HG03469 (cell line): ENCODE measurements at regions not wholly inside any gene's neighbourhood (a gene's known extent, or its start where the extent isn't known, plus 50 kb on each side); places are given as distances from the start of the nearest gene placed in this dataset.

Source experiments
- ATAC-seq: cut with Tn5 transposase; IDR thresholded peaks from one replicate; pipeline ENCODE4 v1.9.1; 2021; ENCODE audit warnings: mild to moderate bottlenecking, moderate library complexity, moderate number of reproducible peaks; ENCODE audit not compliant: unreplicated experiment

- ATAC-seq, result no peak
Measured at GRCh38 chr14:34354556-34354955, 107.5 kb downstream of the SPTSSA start.

DNA sequence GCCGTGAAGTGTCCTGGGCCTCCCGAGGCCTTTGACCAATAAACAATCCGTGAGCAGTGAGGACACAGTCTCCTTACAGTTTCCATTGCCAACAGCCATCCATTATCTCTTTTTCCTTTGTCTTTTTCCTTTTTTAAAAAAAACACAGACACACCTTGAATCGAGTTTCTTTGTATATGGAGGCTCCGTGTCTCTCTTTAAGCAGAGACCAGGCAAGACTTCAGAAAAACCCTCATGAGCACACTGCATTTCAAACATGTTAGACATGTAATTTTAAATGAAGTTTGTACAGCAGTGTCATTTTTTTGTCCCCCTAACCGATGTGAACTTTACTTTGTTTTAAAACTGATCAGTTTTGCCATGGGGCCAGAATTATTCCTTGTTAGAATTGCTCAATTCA lies 111.1 kb downstream of the SPTSSA start:
- no peak for ATAC-seq

DNA sequence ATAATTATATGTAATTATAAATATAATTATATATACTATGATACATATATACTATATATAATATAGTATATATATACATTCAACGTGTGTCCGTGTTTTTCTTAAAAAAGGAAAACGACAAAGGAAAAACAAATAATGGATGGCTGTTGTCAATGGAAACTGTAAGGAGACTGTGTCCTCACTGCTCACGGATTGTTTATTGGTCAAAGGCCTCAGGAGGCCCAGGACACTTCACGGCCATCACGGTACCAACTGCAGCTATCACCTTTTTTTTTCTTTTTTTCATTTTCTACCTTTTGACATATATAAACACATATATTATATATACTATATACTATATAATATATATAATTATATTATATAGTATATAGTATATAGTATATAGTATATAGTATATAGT lies 113.4 kb downstream of the SPTSSA start:
- no peak for ATAC-seq

DNA sequence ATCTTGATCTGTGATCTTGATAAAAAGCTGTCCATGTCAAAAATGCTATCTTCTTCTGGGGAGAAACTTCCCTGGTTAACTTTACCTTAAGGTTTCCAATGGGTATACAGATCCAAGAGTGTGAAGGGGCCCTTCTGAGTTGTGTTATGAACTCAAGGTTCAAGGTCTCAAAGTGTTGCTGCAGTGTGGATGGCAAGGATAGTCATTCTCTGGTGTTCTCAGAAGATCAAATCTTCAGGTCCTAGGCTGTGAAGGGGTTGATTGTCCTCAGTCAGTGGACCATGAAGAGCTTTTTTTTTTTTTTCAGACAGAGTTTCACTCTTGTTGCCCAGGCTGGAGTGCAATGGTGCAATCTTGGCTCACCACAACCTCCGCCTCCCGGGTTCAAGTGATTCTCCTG lies 114.4 kb downstream of the SPTSSA start:
- peak; percentile 56 for ATAC-seq

GRCh38 chr14:34345718-34346465 lies 116.1 kb downstream of the SPTSSA start:
- no peak for ATAC-seq

- no peak for ATAC-seq
Measured at GRCh38 chr14:34344318-34344717, 117.7 kb downstream of the SPTSSA start.

GRCh38 chr14:34340025-34340625 lies 121.9 kb downstream of the SPTSSA start:
- no peak for ATAC-seq

- no peak for ATAC-seq
Measured at GRCh38 chr14:34338056-34338455, 124.0 kb downstream of the SPTSSA start.

GRCh38 chr14:34336501-34336900 lies 125.5 kb downstream of the SPTSSA start:
- no peak for ATAC-seq

- ATAC-seq, result no peak
Measured at GRCh38 chr14:34335968-34336367, 126.1 kb downstream of the SPTSSA start.

GRCh38 chr14:34334329-34334728 lies 127.7 kb downstream of the SPTSSA start:
- ATAC-seq, result no peak

DNA sequence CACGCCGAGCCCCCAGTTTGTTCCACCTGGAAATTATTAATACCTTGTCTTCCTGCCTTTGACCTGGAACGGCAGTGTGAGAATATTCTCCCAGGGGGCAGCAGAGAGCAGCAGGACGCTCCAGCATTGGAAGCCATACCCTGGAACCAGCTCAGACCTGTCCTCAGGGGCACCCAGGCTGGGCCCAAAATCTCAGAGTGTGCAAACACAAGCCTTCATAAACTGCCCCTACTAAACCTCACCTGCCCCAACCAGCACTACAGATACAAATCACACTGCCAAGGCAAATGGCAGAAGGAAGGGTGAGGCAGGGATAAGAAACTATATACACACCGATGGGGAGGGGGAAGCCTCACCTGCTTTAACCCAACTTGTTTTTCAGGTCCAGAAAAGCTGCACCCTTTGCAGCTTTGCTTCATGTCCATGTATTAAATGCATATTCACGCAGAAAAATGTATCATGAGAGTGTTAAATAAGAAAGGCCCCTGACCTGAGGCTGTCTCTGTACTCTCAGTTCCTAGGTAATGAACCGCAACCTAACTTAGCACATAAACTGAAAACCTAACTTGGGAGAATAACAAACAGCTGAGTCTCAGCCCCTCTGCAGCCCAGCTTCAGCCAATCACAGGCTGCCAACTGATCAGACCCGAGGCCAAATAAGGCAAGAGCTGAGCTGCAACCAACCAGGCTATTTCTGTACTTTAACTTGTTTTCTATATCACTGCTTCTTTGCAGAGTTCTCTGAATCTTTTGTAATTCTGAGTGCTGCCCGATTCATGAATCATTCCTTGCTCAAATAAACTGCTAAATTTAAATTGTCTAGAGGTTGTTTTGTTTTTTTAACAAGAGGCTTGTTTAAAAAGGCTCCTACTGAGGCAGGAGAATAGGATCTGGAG lies 130.1 kb downstream of the SPTSSA start:
- ATAC-seq, result peak; percentile 94

DNA sequence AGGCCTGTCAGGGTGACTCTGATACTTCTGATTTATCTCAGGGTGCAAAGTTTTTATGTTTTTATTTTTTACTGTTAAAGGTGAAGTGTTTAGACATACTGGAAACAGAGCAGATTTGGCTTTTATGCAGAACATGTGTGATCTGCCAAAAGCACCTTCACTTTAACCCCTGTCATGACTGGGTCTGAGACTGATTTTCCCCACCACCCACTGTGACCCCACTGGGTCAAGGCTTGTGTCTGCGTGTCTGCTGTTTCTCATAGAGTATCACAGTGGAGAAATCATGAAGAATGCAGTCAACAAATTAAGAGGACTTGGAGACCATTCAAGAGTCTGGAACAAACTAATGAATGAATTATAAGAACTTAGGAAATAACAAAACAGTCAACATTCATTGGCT lies 131.2 kb downstream of the SPTSSA start:
- no peak for ATAC-seq

DNA sequence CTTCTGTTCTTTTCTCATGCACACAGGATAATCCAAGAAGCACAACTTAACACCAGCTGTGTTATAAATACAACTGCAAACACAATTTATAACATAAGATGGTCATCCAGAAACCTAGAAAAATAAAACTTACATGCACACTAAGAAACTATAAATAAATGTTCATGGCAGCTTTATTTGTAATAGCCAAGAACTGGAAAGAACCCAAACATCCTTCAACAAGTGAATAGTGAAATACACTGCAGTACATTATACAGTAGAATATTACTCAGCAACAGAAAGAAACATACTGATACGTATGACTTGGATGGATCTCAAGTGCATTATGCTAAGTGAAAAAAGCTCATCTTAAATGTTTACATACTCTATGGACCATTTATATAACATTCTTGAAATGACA lies 132.7 kb downstream of the SPTSSA start:
- ATAC-seq, result no peak

- no peak for ATAC-seq
Measured at GRCh38 chr14:34328178-34328577, 133.9 kb downstream of the SPTSSA start.

GRCh38 chr14:34325493-34325892 lies 136.5 kb downstream of the SPTSSA start:
- ATAC-seq, result no peak

GRCh38 chr14:34324363-34324795 lies 137.7 kb downstream of the SPTSSA start:
- ATAC-seq, result no peak

DNA sequence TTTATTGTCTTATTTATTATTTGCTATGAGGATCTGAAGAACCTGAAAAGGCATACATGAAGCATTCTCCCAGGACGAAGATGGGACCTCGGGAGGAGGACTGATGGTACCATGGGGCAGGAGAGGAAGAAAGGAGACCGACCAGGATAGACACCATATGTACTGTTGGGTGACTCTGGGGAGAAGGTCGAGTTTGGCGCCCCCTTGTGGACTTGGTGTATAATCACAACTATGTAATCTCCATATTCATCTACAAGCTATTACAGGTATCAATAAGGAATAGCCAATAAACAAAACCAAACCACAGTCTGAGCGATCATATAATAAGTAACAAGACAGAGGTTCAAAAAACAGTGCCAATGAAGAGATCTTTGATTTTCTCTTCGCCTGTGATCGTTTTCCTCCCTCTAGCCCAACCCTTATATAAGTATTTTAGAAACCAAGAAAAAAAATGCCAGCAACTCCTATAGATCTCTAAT lies 139.1 kb downstream of the SPTSSA start:
- ATAC-seq, result no peak

DNA sequence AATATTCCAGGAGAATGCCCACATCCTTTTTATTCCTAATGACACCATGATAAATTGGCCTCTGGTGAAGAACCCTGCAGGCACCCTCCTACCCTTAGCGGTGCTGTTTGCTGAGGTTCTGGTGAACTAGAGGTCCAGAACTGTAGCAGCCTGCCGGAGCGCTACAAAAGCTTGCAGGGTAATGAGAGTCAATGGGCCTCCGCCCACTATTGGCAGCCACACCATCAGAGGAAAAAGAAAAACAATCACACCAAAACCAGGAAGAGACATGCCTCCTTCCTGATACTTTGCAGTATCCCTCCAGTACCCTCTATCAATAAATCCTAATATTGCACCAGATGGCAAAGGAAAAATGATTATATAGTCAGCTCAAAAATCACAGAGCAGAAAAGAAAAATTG lies 142.9 kb downstream of the SPTSSA start:
- no peak for ATAC-seq

DNA sequence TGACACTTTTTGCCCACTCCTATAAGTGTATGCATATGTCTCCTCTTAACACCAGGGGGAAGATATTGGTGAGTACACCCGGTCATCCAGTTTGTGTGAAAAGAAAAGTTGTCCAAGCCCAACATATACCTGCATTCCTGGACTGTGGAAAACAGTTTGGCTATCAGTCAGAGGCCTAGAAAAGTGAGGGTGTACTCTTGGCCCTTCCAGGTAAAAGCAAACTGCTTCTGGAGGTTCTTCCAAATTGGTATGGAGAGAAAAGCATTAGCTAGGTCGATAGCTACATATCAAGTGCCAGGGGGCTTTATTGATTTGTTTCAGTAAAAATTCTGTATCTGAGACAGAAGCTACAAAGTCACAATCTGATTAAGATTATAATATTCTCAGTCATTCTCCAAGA lies 144.0 kb downstream of the SPTSSA start:
- ATAC-seq, result no peak

DNA sequence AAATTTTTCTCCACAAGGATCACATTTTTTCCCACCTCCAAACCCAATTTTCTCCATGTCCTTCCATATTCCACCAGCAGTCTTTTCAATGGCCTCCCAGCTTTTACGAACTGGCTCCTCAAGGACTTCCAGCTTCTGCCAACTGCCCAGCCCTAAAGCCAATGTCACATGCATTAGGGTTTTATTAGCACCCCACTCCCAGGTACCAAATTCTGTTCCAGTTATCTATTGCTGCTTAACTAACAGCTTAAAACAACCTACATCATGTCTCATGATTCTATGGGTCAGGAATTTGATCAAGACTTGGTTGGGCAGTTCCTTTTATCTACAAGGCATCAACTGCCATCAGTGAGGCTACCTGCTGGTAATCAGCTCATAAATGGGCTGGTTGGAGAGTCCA lies 151.3 kb downstream of the SPTSSA start:
- no peak for ATAC-seq

- ATAC-seq, result no peak
Measured at GRCh38 chr14:34303811-34304210, 158.2 kb downstream of the SPTSSA start.
